DOHH2 (cell line): ENCODE measurements at regions not wholly inside any gene's neighbourhood (a gene's known extent, or its start where the extent isn't known, plus 50 kb on each side); places are given as distances from the start of the nearest gene placed in this dataset.

Experiments used
- H3F3A ChIP-seq: fragments of 200-600 bp; sonication (generic), shearing (Covaris generic); 2 replicates; pipeline ENCODE4 v1.6.0; 2016; ENCODE audit warnings: antibody characterized with exemption, mild to moderate bottlenecking; ENCODE audit not compliant: control insufficient read depth, insufficient read depth
- H3K27ac ChIP-seq: fragments of 200-600 bp; sonication (generic); 2 replicates; pipeline ENCODE4 v1.5.1; 2014; ENCODE audit warnings: low read depth, mild to moderate bottlenecking, low read length, moderate library complexity
- H3K27me3 ChIP-seq: fragments of 200-600 bp; sonication (generic); 2 replicates; pipeline ENCODE4 v1.6.1; 2014; ENCODE audit warnings: mild to moderate bottlenecking, low read length, mixed read lengths; ENCODE audit not compliant: control insufficient read depth
- H3K36me3 ChIP-seq: fragments of 200-600 bp; sonication (generic); 2 replicates; pipeline ENCODE4 v1.6.1; 2014; ENCODE audit warnings: mild to moderate bottlenecking, low read length, moderate library complexity, mixed read lengths; ENCODE audit not compliant: control insufficient read depth
- H3K4me1 ChIP-seq: fragments of 200-600 bp; sonication (generic); 2 replicates; pipeline ENCODE4 v1.6.1; 2014; ENCODE audit warnings: mild to moderate bottlenecking, low read length, mixed read lengths; ENCODE audit not compliant: control insufficient read depth
- H3K4me2 ChIP-seq: fragments of 200-600 bp; sonication (generic); 2 replicates; pipeline ENCODE4 v1.6.0; 2014; ENCODE audit warnings: mild to moderate bottlenecking, low read length, moderate library complexity
- H3K4me3 ChIP-seq: fragments of 200-600 bp; sonication (generic); 2 replicates; pipeline ENCODE4 v1.5.1; 2014; ENCODE audit warnings: mild to moderate bottlenecking, low read length, mixed read lengths
- H3K79me2 ChIP-seq: fragments of 200-600 bp; sonication (generic); 2 replicates; pipeline ENCODE4 v1.6.1; 2014; ENCODE audit warnings: mild to moderate bottlenecking, low read length, mixed read lengths; ENCODE audit not compliant: control insufficient read depth
- H3K9me2 ChIP-seq: fragments of 200-600 bp; sonication (generic); replicated peaks from 2 replicates; pipeline ENCODE4 v1.6.1; 2014; ENCODE audit warnings: mild to moderate bottlenecking, low read length, mixed read lengths; ENCODE audit not compliant: control insufficient read depth
- H3K9me3 ChIP-seq: fragments of 200-600 bp; sonication (generic); 2 replicates; pipeline ENCODE4 v1.6.1; 2014; ENCODE audit warnings: antibody characterized with exemption, low read length, mixed read lengths; ENCODE audit not compliant: control insufficient read depth, insufficient read depth
- H4K20me1 ChIP-seq: fragments of 200-600 bp; sonication (generic); 2 replicates; pipeline ENCODE4 v1.6.0; 2014; ENCODE audit warnings: low read depth, mild to moderate bottlenecking, antibody characterized with exemption, low read length, moderate library complexity; ENCODE audit not compliant: control insufficient read depth, insufficient read depth
- CTCF ChIP-seq: fragments of 200-600 bp; sonication (generic); IDR thresholded peaks from one replicate; pipeline ENCODE4 v1.5.1; 2014; ENCODE audit warnings: antibody characterized with exemption, mild to moderate bottlenecking, low read depth, low read length; ENCODE audit not compliant: poor library complexity, severe bottlenecking
- EZH2phosphoT487 ChIP-seq: fragments of 200-600 bp; sonication (generic); IDR thresholded peaks from 2 replicates; pipeline ENCODE4 v1.6.1; 2017; ENCODE audit warnings: borderline replicate concordance, mild to moderate bottlenecking, antibody characterized with exemption, low read length, moderate library complexity, mixed read lengths

- H3K4me3 ChIP-seq, result no peak overlapping the region
- no peaks in the 10 kb centered on the region for H4K20me1 ChIP-seq
- no peaks in the 10 kb centered on the region; the same call in none of the 2 replicates for H3K9me3 ChIP-seq
- TF ChIP-seq EZH2phosphoT487 (no peak), CTCF (no peak)
- no peaks in the 10 kb centered on the region for H3F3A ChIP-seq
- H3K36me3 ChIP-seq, result no peaks in the 10 kb centered on the region
- no peaks in the 10 kb centered on the region for H3K27me3 ChIP-seq
- no peak overlapping the region for H3K27ac ChIP-seq
- H3K4me2 ChIP-seq, result no peak overlapping the region
- no peaks in the 10 kb centered on the region for H3K9me2 ChIP-seq
- H3K4me1 ChIP-seq, result no peaks in the 10 kb centered on the region
- H3K79me2 ChIP-seq, result no peaks in the 10 kb centered on the region
These were observed 788.0 kb upstream of the GYPC start for GRCh38 chr2:125867908-125868307.

- Histone ChIP-seq H3K79me2 (no peaks in the 10 kb centered on the region), H4K20me1 (no peaks in the 10 kb centered on the region), H3F3A (no peaks in the 10 kb centered on the region), H3K9me2 (no peaks in the 10 kb centered on the region), H3K36me3 (no peaks in the 10 kb centered on the region), H3K4me2 (no peak overlapping the region), H3K9me3 (no peaks in the 10 kb centered on the region; the same call in none of the 2 replicates), H3K27ac (no peak overlapping the region), H3K4me3 (no peak overlapping the region), H3K4me1 (no peaks in the 10 kb centered on the region), H3K27me3 (no peaks in the 10 kb centered on the region)
- no peak for TF ChIP-seq CTCF
- no peak for TF ChIP-seq EZH2phosphoT487
These were observed 785.7 kb upstream of the GYPC start for GRCh38 chr2:125870264-125870663.

- no peaks in the 10 kb centered on the region for H3K36me3 ChIP-seq
- no peaks in the 10 kb centered on the region; the same call in none of the 2 replicates for H3K9me3 ChIP-seq
- no peak overlapping the region for H3K27ac ChIP-seq
- H3K79me2 ChIP-seq, result no peaks in the 10 kb centered on the region
- H3K27me3 ChIP-seq, result no peaks in the 10 kb centered on the region
- TF ChIP-seq CTCF, result no peak
- no peaks in the 10 kb centered on the region for H3K9me2 ChIP-seq
- no peaks in the 10 kb centered on the region for H4K20me1 ChIP-seq
- no peak overlapping the region for H3K4me3 ChIP-seq
- H3K4me1 ChIP-seq, result no peaks in the 10 kb centered on the region
- H3F3A ChIP-seq, result no peaks in the 10 kb centered on the region
- H3K4me2 ChIP-seq, result no peak overlapping the region
These were observed 785.2 kb upstream of the GYPC start for GRCh38 chr2:125870746-125871145.

GRCh38 chr2:125874564-125874963 lies 781.4 kb upstream of the GYPC start:
- Histone ChIP-seq H3K4me2 (no peak overlapping the region), H3K36me3 (no peaks in the 10 kb centered on the region), H3K27ac (no peak overlapping the region), H3K9me3 (no peaks in the 10 kb centered on the region; the same call in none of the 2 replicates), H3F3A (no peaks in the 10 kb centered on the region), H3K4me3 (no peak overlapping the region), H4K20me1 (no peaks in the 10 kb centered on the region), H3K9me2 (no peaks in the 10 kb centered on the region), H3K4me1 (no peaks in the 10 kb centered on the region), H3K79me2 (no peaks in the 10 kb centered on the region), H3K27me3 (no peaks in the 10 kb centered on the region)
- TF ChIP-seq EZH2phosphoT487 (no peak), CTCF (no peak)
